Suprapubic skin (tissue), 4 donors: ENCODE measurements at regions not wholly inside any gene's neighbourhood (a gene's known extent, or its start where the extent isn't known, plus 50 kb on each side); places are given as distances from the start of the nearest gene placed in this dataset.

Source experiments
- CTCF ChIP-seq, 2 donors: fragments of 200-600 bp in 1 of 2; fragments of 450-650 bp in 1 of 2; sonication (generic) in 1 of 2; IDR thresholded peaks; one replicate each; pipeline ENCODE4 v1.5.1; 2016 to 2019; ENCODE audit warnings: antibody characterized with exemption in 2 of 2, mild to moderate bottlenecking in 1 of 2, moderate library complexity in 1 of 2
- POLR2A ChIP-seq, 2 donors: fragments of 450-650 bp; IDR thresholded peaks; one replicate each; pipeline ENCODE4 v1.6.1; 2017; ENCODE audit warnings: antibody characterized with exemption in 2 of 2, mild to moderate bottlenecking in 2 of 2, moderate library complexity in 2 of 2
- POLR2AphosphoS5 ChIP-seq, 3 donors: sonication (generic); formaldehyde crosslinking; IDR thresholded peaks; one replicate each; pipeline ENCODE4 v1.6.1; 2017; ENCODE audit warnings: antibody characterized with exemption in 3 of 3

GRCh38 chr16:52709306-52709705, 162.4 kb upstream of the TOX3 start:
- TF ChIP-seq POLR2A (IDR thresholded peaks at IDR 0.05) (no peak), CTCF (IDR thresholded peaks at IDR 0.05) (no peak), POLR2AphosphoS5 (IDR thresholded peaks at IDR 0.05) (no peak)
